H9 (cell line): ENCODE measurements at regions not wholly inside any gene's neighbourhood (a gene's known extent, or its start where the extent isn't known, plus 50 kb on each side); places are given as distances from the start of the nearest gene placed in this dataset.

Source experiments
- DNase-seq: peaks from one replicate; pipeline ENCODE4 v3.0.0-alpha.2; 2017
- H2AFZ ChIP-seq: one replicate; pipeline ENCODE4 v1.6.1; 2013; ENCODE audit warnings: mild to moderate bottlenecking, low read length, control low read depth, moderate library complexity
- H2AK5ac ChIP-seq: 2 replicates; pipeline ENCODE4 v1.6.1; 2013; ENCODE audit warnings: low read length, control low read depth, mixed read lengths; ENCODE audit not compliant: insufficient read length
- H2BK120ac ChIP-seq: one replicate; pipeline ENCODE4 v1.6.1; 2013; ENCODE audit warnings: low read depth, mild to moderate bottlenecking, low read length, control low read depth, inconsistent platforms; ENCODE audit not compliant: poor library complexity, severe bottlenecking
- H2BK12ac ChIP-seq: 2 replicates; pipeline ENCODE4 v1.6.1; 2013; ENCODE audit warnings: low read length, control low read depth, mixed read lengths, low read depth; ENCODE audit not compliant: insufficient read length
- H2BK15ac ChIP-seq: 2 replicates; pipeline ENCODE4 v1.6.1; 2013; ENCODE audit warnings: low read depth, low read length, control low read depth
- H2BK20ac ChIP-seq: one replicate; pipeline ENCODE4 v1.6.1; 2013; ENCODE audit warnings: low read depth, mild to moderate bottlenecking, low read length, control low read depth, inconsistent platforms; ENCODE audit not compliant: poor library complexity, severe bottlenecking
- H2BK5ac ChIP-seq: 2 replicates; pipeline ENCODE4 v1.6.1; 2013; ENCODE audit warnings: low read length, control low read depth, mixed read lengths; ENCODE audit not compliant: insufficient read length
- H3K14ac ChIP-seq: 2 replicates; pipeline ENCODE4 v1.6.1; 2013; ENCODE audit warnings: low read length, control low read depth; ENCODE audit not compliant: insufficient read depth
- H3K18ac ChIP-seq: 2 replicates; pipeline ENCODE4 v1.6.1; 2013; ENCODE audit warnings: low read depth, mild to moderate bottlenecking, mixed read lengths, low read length, control low read depth; ENCODE audit not compliant: insufficient read length
- H3K23ac ChIP-seq: 2 replicates; pipeline ENCODE4 v1.6.1; 2013; ENCODE audit warnings: low read length, control low read depth, mixed read lengths, low read depth; ENCODE audit not compliant: insufficient read length
- H3K23me2 ChIP-seq: 2 replicates; pipeline ENCODE4 v1.6.1; 2013; ENCODE audit warnings: low read depth, mild to moderate bottlenecking, mixed read lengths, low read length, control low read depth; ENCODE audit not compliant: insufficient read length, poor library complexity, severe bottlenecking
- H3K27ac ChIP-seq: 2 replicates; pipeline ENCODE4 v1.5.1; 2013; ENCODE audit warnings: low read length, control low read depth, mixed read lengths, low read depth; ENCODE audit not compliant: insufficient read length
- H3K27me3 ChIP-seq: 2 replicates; pipeline ENCODE4 v1.6.1; 2013; ENCODE audit warnings: low read length, control low read depth, inconsistent platforms; ENCODE audit not compliant: insufficient read depth
- H3K4ac ChIP-seq: 2 replicates; pipeline ENCODE4 v1.6.1; 2013; ENCODE audit warnings: low read depth, mild to moderate bottlenecking, control low read depth, inconsistent platforms, low read length, moderate library complexity
- H3K4me1 ChIP-seq: 2 replicates; pipeline ENCODE4 v1.6.1; 2013; ENCODE audit warnings: low read length, control low read depth, inconsistent platforms; ENCODE audit not compliant: insufficient read depth
- H3K4me2 ChIP-seq: 2 replicates; pipeline ENCODE4 v1.6.1; 2013; ENCODE audit warnings: low read length, control low read depth, mixed read lengths; ENCODE audit not compliant: insufficient read length, insufficient read depth
- H3K56ac ChIP-seq: 2 replicates; pipeline ENCODE4 v1.6.1; 2013; ENCODE audit warnings: low read depth, mild to moderate bottlenecking, mixed read lengths, low read length, control low read depth; ENCODE audit not compliant: insufficient read length
- H3K79me1 ChIP-seq: 2 replicates; pipeline ENCODE4 v1.6.1; 2013; ENCODE audit warnings: low read depth, mild to moderate bottlenecking, moderate library complexity, low read length, control low read depth, inconsistent platforms; ENCODE audit not compliant: insufficient read depth, poor library complexity, severe bottlenecking
- H3K79me2 ChIP-seq: 2 replicates; pipeline ENCODE4 v1.6.1; 2013; ENCODE audit warnings: low read length, control low read depth, inconsistent platforms; ENCODE audit not compliant: insufficient read depth
- H3K9ac ChIP-seq: 2 replicates; pipeline ENCODE4 v1.6.1; 2013; ENCODE audit warnings: low read length, control low read depth, mixed read lengths; ENCODE audit not compliant: insufficient read length; ENCODE audit errors: extremely low read depth
- H3K9me3 ChIP-seq: one replicate; pipeline ENCODE4 v1.6.1; 2013; ENCODE audit warnings: low read depth, low read length, inconsistent platforms; ENCODE audit not compliant: control insufficient read depth
- H3T11ph ChIP-seq: one replicate; pipeline ENCODE4 v1.6.1; 2013; ENCODE audit warnings: mild to moderate bottlenecking, low read length, control low read depth, inconsistent platforms
- H4K20me1 ChIP-seq: one replicate; pipeline ENCODE4 v1.6.1; 2013; ENCODE audit not compliant: control insufficient read depth, insufficient read length, insufficient read depth
- H4K5ac ChIP-seq: 2 replicates; pipeline ENCODE4 v1.6.1; 2013; ENCODE audit warnings: low read depth, mild to moderate bottlenecking, mixed read lengths, low read length, control low read depth; ENCODE audit not compliant: insufficient read length
- H4K8ac ChIP-seq: replicated peaks from 2 replicates; pipeline ENCODE4 v1.6.1; 2013; ENCODE audit warnings: low read length, control low read depth, mixed read lengths, low read depth; ENCODE audit not compliant: insufficient read length
- H4K91ac ChIP-seq: 2 replicates; pipeline ENCODE4 v1.6.1; 2013; ENCODE audit warnings: low read depth, mild to moderate bottlenecking, moderate library complexity, mixed read lengths, low read length, control low read depth; ENCODE audit not compliant: insufficient read length
- H3K27ac Mint-ChIP-seq, 3 experiments: 2 replicates in 2 of 3; 3 replicates in 1 of 3; pipeline ENCODE4 v1.8.0; 2020 to 2021; ENCODE audit warnings: mixed read lengths in 3 of 3, mild to moderate bottlenecking in 1 of 3, moderate library complexity in 1 of 3
- H3K27me3 Mint-ChIP-seq: 2 replicates; pipeline ENCODE4 v1.8.0; 2021; ENCODE audit warnings: low read depth, mild to moderate bottlenecking, moderate library complexity, mixed read lengths
- H3K36me3 Mint-ChIP-seq, 3 experiments: 2 replicates in 2 of 3; 3 replicates in 1 of 3; pipeline ENCODE4 v1.8.0; 2020 to 2021; ENCODE audit warnings: low read depth in 3 of 3, mixed read lengths in 3 of 3; ENCODE audit not compliant: insufficient read depth in 1 of 3
- H3K4me1 Mint-ChIP-seq, 2 experiments: 2 replicates each; pipeline ENCODE4 v1.8.0; 2020; ENCODE audit warnings: mixed read lengths in 2 of 2
- H3K4me3 Mint-ChIP-seq, 2 experiments: 2 replicates in 1 of 2; 3 replicates in 1 of 2; pipeline ENCODE4 v1.8.0; 2020 to 2021; ENCODE audit warnings: mild to moderate bottlenecking in 2 of 2, mixed read lengths in 2 of 2, moderate library complexity in 1 of 2
- H3K9me3 Mint-ChIP-seq, 2 experiments: 2 replicates in 1 of 2; 3 replicates in 1 of 2; pipeline ENCODE4 v1.8.0; 2020; ENCODE audit warnings: mild to moderate bottlenecking in 2 of 2, mixed read lengths in 2 of 2, moderate library complexity in 1 of 2
- WGBS: extraction: QIAGEN DNeasy Blood & Tissue Kit; methylation state at CpG from one replicate; pipeline ENCODE4 v1.1.7; 2013; ENCODE audit warnings: missing lambda C conversion rate, low lambda C conversion rate, mixed read lengths; ENCODE audit not compliant: insufficient read length; ENCODE audit errors: extremely low coverage; 5-methylcytosine and 5-hydroxymethylcytosine counted together
- TF ChIP-seq, protein P1 (sequence below): fragments of 200-600 bp; sonication (generic); conservative IDR thresholded peaks from 3 replicates; pipeline ENCODE4 v1.8.0; 2021; ENCODE audit warnings: antibody characterized with exemption, mild to moderate bottlenecking

DNA sequence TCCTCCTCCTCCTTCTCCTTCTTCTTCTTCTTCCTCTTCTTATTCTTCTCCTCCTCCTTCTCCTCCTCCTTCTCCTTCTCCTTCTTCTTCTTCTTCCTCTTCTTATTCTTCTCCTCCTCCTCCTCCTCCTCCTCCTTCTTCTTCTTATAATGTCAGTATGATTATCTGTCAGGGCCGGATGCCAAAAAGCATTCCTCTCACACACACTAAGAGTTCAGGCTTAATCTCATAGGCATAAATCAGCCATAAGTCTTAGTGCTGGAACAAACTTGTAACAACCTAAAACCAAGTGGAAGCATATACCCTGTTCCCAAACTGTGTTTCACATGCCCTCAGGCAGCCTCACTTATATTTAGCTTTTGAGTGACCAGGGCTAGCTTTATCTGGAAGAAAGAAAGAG lies 240.3 kb downstream of the LMX1A start:
- Histone ChIP-seq H2BK20ac (no peak overlapping the region), H3K27ac (no peak overlapping the region), H3K23me2 (peaks cover 4% of the 10 kb centered on the region), H3K18ac (no peak overlapping the region), H3K14ac (no peak overlapping the region), H3T11ph (no peak overlapping the region), H4K8ac (no peak overlapping the region), H4K5ac (no peak overlapping the region), H3K79me1 (no peaks in the 10 kb centered on the region), H3K4me2 (no peak overlapping the region), H3K79me2 (no peaks in the 10 kb centered on the region), H4K20me1 (no peaks in the 10 kb centered on the region), H3K4me1 (no peaks in the 10 kb centered on the region), H2BK12ac (no peak overlapping the region), H2AK5ac (no peak overlapping the region), H2BK15ac (no peak overlapping the region), H2BK120ac (no peak overlapping the region), H3K9me3 (no peaks in the 10 kb centered on the region), H3K4ac (no peak overlapping the region), H3K23ac (no peak overlapping the region), H2AFZ (no peak overlapping the region), H3K27me3 (peaks cover 18% of the 10 kb centered on the region; the same call in 1 of the 2 replicates), H4K91ac (no peak overlapping the region), H2BK5ac (no peak overlapping the region), H3K9ac (no peak overlapping the region), H3K56ac (no peak overlapping the region)
- Mint-ChIP-seq H3K4me3 (no peak overlapping the region), H3K9me3 (peaks cover 0 to 2% of the 10 kb centered on the region in 2 experiments; a peak in 1 of 5 replicates), H3K27ac (no peak overlapping the region), H3K27me3 (peaks cover 71% of the 10 kb centered on the region), H3K4me1 (peaks cover 11 to 13% of the 10 kb centered on the region in 2 experiments; a peak in 3 of 4 replicates), H3K36me3 (no peaks in the 10 kb centered on the region)
- WGBS, result no CpG with 5 or more reads among the region's 1 CpG
- TF ChIP-seq, protein P1, sequence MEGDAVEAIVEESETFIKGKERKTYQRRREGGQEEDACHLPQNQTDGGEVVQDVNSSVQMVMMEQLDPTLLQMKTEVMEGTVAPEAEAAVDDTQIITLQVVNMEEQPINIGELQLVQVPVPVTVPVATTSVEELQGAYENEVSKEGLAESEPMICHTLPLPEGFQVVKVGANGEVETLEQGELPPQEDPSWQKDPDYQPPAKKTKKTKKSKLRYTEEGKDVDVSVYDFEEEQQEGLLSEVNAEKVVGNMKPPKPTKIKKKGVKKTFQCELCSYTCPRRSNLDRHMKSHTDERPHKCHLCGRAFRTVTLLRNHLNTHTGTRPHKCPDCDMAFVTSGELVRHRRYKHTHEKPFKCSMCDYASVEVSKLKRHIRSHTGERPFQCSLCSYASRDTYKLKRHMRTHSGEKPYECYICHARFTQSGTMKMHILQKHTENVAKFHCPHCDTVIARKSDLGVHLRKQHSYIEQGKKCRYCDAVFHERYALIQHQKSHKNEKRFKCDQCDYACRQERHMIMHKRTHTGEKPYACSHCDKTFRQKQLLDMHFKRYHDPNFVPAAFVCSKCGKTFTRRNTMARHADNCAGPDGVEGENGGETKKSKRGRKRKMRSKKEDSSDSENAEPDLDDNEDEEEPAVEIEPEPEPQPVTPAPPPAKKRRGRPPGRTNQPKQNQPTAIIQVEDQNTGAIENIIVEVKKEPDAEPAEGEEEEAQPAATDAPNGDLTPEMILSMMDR, result no peak
- DNase-seq, result no peak
